ENCODE measurements at regions not wholly inside any gene's neighbourhood (a gene's known extent, or its start where the extent isn't known, plus 50 kb on each side); places are given as distances from the start of the nearest gene placed in this dataset.

DNA sequence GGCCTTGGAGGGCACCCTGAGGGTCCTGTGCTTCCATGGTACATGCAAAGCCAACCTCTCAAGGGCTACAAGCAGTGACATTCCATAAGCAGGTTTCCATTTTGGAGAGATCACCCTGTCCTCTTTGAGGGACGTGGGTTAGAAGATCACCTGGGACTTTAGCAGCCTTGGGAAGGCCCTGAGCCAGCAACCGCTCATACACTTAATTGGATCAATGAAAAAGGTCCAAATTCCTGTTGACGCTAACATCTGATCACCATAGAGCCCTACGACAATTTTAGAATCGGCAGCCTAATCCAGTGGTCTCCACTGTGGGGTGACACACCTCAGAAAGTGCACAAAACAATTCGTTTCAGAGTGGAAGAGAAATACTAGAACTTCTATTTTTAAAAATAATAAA, 196.0 kb upstream of the NR3C1 start:
- TF ChIP-seq, protein P1, sequence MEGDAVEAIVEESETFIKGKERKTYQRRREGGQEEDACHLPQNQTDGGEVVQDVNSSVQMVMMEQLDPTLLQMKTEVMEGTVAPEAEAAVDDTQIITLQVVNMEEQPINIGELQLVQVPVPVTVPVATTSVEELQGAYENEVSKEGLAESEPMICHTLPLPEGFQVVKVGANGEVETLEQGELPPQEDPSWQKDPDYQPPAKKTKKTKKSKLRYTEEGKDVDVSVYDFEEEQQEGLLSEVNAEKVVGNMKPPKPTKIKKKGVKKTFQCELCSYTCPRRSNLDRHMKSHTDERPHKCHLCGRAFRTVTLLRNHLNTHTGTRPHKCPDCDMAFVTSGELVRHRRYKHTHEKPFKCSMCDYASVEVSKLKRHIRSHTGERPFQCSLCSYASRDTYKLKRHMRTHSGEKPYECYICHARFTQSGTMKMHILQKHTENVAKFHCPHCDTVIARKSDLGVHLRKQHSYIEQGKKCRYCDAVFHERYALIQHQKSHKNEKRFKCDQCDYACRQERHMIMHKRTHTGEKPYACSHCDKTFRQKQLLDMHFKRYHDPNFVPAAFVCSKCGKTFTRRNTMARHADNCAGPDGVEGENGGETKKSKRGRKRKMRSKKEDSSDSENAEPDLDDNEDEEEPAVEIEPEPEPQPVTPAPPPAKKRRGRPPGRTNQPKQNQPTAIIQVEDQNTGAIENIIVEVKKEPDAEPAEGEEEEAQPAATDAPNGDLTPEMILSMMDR (IDR thresholded peaks at IDR 0.05) = no peak
- TF ChIP-seq POLR2A (IDR thresholded peaks at IDR 0.05) = no peak
